A673 (cell line): ENCODE measurements at regions not wholly inside any gene's neighbourhood (a gene's known extent, or its start where the extent isn't known, plus 50 kb on each side); places are given as distances from the start of the nearest gene placed in this dataset.

Experiments used
- BruUV-seq: library from RNA; stranded (reverse); fragments of 400-500 nt; replicated peaks from 2 replicates; lab custom pipeline; 2021; lab: Mats Ljungman, UMichigan
- CTCF ChIA-PET: fragments of 300-600 bp; sonication (Branson Sonifier 250); formaldehyde crosslinking; loops from one replicate; lab custom pipeline; 2022; ENCODE audit warnings: antibody characterized with exemption; lab: Charles Lee
- POLR2A ChIA-PET: fragments of 300-600 bp; sonication (Branson Sonifier 250); formaldehyde crosslinking; loops from one replicate; lab custom pipeline; 2022; ENCODE audit warnings: antibody characterized with exemption; ENCODE audit not compliant: low non-redundant PET; lab: Charles Lee
- DNase-seq: peaks from one replicate; pipeline ENCODE4 v3.0.0-alpha.2; 2015; ENCODE audit warnings: low spot score
- H3K27ac ChIP-seq: fragments of 200-600 bp; sonication (generic); 2 replicates; pipeline ENCODE4 v1.5.1; 2016; ENCODE audit warnings: mixed run types, low read depth, mild to moderate bottlenecking, mixed read lengths, antibody characterized with exemption, low read length; ENCODE audit not compliant: poor library complexity, severe bottlenecking
- H3K27me3 ChIP-seq: fragments of 200-600 bp; sonication (generic); replicated peaks from 2 replicates; pipeline ENCODE4 v1.6.1; 2017; ENCODE audit warnings: mixed run types, low read depth, mild to moderate bottlenecking, mixed read lengths, antibody characterized with exemption, low read length; ENCODE audit not compliant: insufficient read depth, poor library complexity
- H3K36me3 ChIP-seq: fragments of 200-600 bp; sonication (generic); 2 replicates; pipeline ENCODE4 v1.6.1; 2016; ENCODE audit warnings: mixed run types, mild to moderate bottlenecking, mixed read lengths, antibody characterized with exemption, low read length; ENCODE audit not compliant: insufficient read depth, poor library complexity, severe bottlenecking
- H3K4me1 ChIP-seq: fragments of 200-600 bp; sonication (generic); 2 replicates; pipeline ENCODE4 v1.6.1; 2017; ENCODE audit warnings: mixed run types, mild to moderate bottlenecking, mixed read lengths, antibody characterized with exemption, low read length; ENCODE audit not compliant: insufficient read depth, poor library complexity, severe bottlenecking
- H3K4me3 ChIP-seq: fragments of 200-600 bp; sonication (generic); 2 replicates; pipeline ENCODE4 v1.5.1; 2016; ENCODE audit warnings: low read depth, mixed run types, mild to moderate bottlenecking, mixed read lengths, low read length; ENCODE audit not compliant: poor library complexity, severe bottlenecking
- H3K9me3 ChIP-seq: fragments of 200-600 bp; sonication (generic); 2 replicates; pipeline ENCODE4 v1.6.1; 2016; ENCODE audit warnings: mixed run types, low read depth, mild to moderate bottlenecking, mixed read lengths, antibody characterized with exemption, low read length; ENCODE audit not compliant: poor library complexity, severe bottlenecking
- CTCF ChIP-seq: fragments of 300-800, 200-600 bp; sonication (generic); conservative IDR thresholded peaks from 2 replicates; pipeline ENCODE4 v1.5.1; 2017; ENCODE audit warnings: low read depth, mild to moderate bottlenecking, antibody characterized with exemption, low read length, moderate library complexity, mixed read lengths
- EZH2 ChIP-seq: fragments of 200-600 bp; sonication (generic); IDR thresholded peaks from 2 replicates; pipeline ENCODE4 v1.6.1; 2017; ENCODE audit warnings: borderline replicate concordance, low read depth, mild to moderate bottlenecking, mixed read lengths, antibody characterized with exemption, low read length; ENCODE audit not compliant: poor library complexity, severe bottlenecking
- intact Hi-C: fragments of 100-400 bp; cut with micrococcal nuclease; formaldehyde crosslinking; loops from one replicate; pipeline ENCODE4 v1.10.0; 2022; ENCODE audit not compliant: unreplicated experiment

DNA sequence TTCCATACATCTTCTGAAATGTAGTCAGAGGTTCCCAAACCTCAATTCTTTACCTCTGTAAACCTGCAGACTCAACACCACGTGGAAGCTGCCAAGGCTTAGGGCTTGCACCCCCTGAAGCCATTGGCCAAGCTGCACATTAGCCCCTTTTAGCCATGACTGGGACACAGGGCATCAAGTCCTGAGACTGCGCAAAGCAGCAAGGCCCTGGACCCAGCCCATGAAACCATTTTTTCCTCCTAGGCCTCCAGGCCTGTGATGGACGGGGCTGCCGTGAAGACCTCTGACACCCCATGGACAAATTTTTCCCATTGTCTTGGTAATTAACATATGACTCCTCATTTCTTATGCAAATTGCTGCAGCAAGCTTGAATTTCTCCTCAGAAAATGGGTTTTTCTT, 727.8 kb downstream of the C6orf118 start:
- Histone ChIP-seq H3K36me3 (no peaks in the 10 kb centered on the region), H3K27me3 (no peaks in the 10 kb centered on the region), H3K27ac (no peak overlapping the region), H3K4me3 (no peak overlapping the region), H3K9me3 (peaks cover 21% of the 10 kb centered on the region), H3K4me1 (no peaks in the 10 kb centered on the region)
- TF ChIP-seq EZH2 (no peak), CTCF (no peak)
- intact Hi-C loops: no loop called here
- BruUV-seq: no TSS peak
- DNase-seq: no peak
- CTCF ChIA-PET: no interaction called here
- POLR2A ChIA-PET: no interaction called here

DNA sequence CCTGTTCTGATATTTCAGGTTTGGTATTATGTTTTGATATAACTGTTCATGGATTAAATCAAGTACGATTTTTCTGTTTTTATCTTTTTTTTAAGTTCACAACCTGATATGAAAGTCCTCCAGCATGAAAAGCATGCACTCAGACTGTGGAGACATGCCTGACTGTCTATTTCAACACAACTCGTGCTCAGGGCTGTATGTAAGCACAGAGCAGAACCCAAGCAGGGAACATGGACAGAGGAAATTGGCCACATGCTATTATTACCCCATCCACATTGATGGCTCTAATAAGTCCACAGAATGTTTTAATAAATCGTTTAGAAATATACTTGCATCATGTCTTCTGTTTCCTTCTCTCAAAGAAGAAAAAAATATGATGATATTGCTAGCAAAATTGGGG, 730.4 kb downstream of the C6orf118 start:
- Histone ChIP-seq H3K9me3 (peaks cover 25% of the 10 kb centered on the region), H3K27ac (no peak overlapping the region), H3K36me3 (no peaks in the 10 kb centered on the region), H3K4me3 (no peak overlapping the region), H3K27me3 (no peaks in the 10 kb centered on the region), H3K4me1 (no peaks in the 10 kb centered on the region)
- ChIA-PET POLR2A (no interaction called here), CTCF (interaction anchor here (0.6 kb wide), 1 partner anchor 459 kb away, joined by 3 read pairs; no protein-coding TSS in a partner anchor)
- no TSS peak for BruUV-seq
- intact Hi-C loops: no loop called here
- TF ChIP-seq EZH2: no peak
- TF ChIP-seq CTCF: no peak
- DNase-seq: no peak

DNA sequence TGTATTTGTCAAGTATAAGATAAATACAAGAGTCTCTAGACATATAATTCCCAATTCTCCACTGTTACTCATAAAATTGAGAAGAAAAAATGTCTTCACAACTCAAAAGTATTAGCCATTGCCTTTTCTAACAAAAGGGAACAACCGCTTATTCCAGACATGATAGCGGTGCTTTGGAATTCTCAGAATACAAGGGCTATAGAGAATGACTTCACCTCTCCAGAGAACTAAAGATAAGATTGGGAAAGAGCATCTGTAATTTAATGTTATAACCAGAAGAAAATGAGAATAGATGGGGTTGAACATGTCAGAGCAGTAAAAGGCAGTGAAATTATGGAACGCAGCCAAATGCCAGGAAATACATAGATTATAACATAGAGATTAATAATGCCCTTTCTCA, 730.8 kb downstream of the C6orf118 start:
- Histone ChIP-seq H3K9me3 (peaks cover 21% of the 10 kb centered on the region), H3K4me1 (no peaks in the 10 kb centered on the region), H3K27ac (no peak overlapping the region), H3K4me3 (no peak overlapping the region), H3K36me3 (no peaks in the 10 kb centered on the region), H3K27me3 (no peaks in the 10 kb centered on the region)
- no TSS peak for BruUV-seq
- intact Hi-C loops: no loop called here
- POLR2A ChIA-PET: no interaction called here
- no peak for TF ChIP-seq EZH2
- TF ChIP-seq CTCF: no peak
- DNase-seq: no peak
- CTCF ChIA-PET: interaction anchor here (0.6 kb wide), 1 partner anchor 458 kb away, joined by 3 read pairs; no protein-coding TSS in a partner anchor
